Hematopoietic multipotent progenitor cell (in vitro differentiated cells): ENCODE measurements at regions not wholly inside any gene's neighbourhood (a gene's known extent, or its start where the extent isn't known, plus 50 kb on each side); places are given as distances from the start of the nearest gene placed in this dataset.

Source experiments
- DNase-seq, 3 donors: peaks; one replicate each; pipeline ENCODE4 v3.0.0-alpha.2; 2011 to 2015; ENCODE audit warnings: low read depth in 2 of 3, low spot score in 2 of 3

GRCh38 chr6:142500250-142500786, 198.5 kb downstream of the ADGRG6 start:
- no peak for DNase-seq

- DNase-seq, result no peak
These were observed 200.0 kb downstream of the ADGRG6 start for GRCh38 chr6:142501795-142502194.

GRCh38 chr6:142507065-142507464, 205.3 kb downstream of the ADGRG6 start:
- DNase-seq, result no peak

- no peak for DNase-seq
These were observed 208.4 kb downstream of the ADGRG6 start for GRCh38 chr6:142510211-142510610.

- no peak for DNase-seq
These were observed 216.3 kb downstream of the ADGRG6 start for GRCh38 chr6:142518126-142518525.

- no peak for DNase-seq
These were observed 217.0 kb downstream of the ADGRG6 start for GRCh38 chr6:142518761-142519160.

- no peak for DNase-seq
These were observed 220.0 kb downstream of the ADGRG6 start for GRCh38 chr6:142521791-142522190.

GRCh38 chr6:142523515-142524375, 221.9 kb downstream of the ADGRG6 start:
- no peak for DNase-seq

GRCh38 chr6:142530566-142530965, 228.8 kb downstream of the ADGRG6 start:
- DNase-seq, result no peak

GRCh38 chr6:142531727-142532126, 229.9 kb downstream of the ADGRG6 start:
- no peak for DNase-seq

- DNase-seq, result no peak
These were observed 232.3 kb downstream of the ADGRG6 start for GRCh38 chr6:142534076-142534475.

- DNase-seq, result no peak
These were observed 232.7 kb downstream of the ADGRG6 start for GRCh38 chr6:142534484-142534883.

- DNase-seq, result peak in 1 of 3 donors; percentile 28
These were observed 236.0 kb downstream of the ADGRG6 start for GRCh38 chr6:142537612-142538478.

GRCh38 chr6:142542704-142543233, 241.0 kb downstream of the ADGRG6 start:
- DNase-seq, result no peak

GRCh38 chr6:142543606-142544005, 241.8 kb downstream of the ADGRG6 start:
- no peak for DNase-seq

- no peak for DNase-seq
These were observed 242.5 kb downstream of the ADGRG6 start for GRCh38 chr6:142544199-142544838.

GRCh38 chr6:142545147-142545546, 243.3 kb downstream of the ADGRG6 start:
- no peak for DNase-seq

- DNase-seq, result no peak
These were observed 246.8 kb downstream of the ADGRG6 start for GRCh38 chr6:142548566-142548965.

GRCh38 chr6:142550310-142551063, 248.7 kb downstream of the ADGRG6 start:
- DNase-seq, result no peak

- peak in 1 of 3 donors; percentile 11 for DNase-seq
These were observed 249.5 kb downstream of the ADGRG6 start for GRCh38 chr6:142551274-142551811.
